Astrocyte (in vitro differentiated cells and primary cell): ENCODE measurements at regions not wholly inside any gene's neighbourhood (a gene's known extent, or its start where the extent isn't known, plus 50 kb on each side); places are given as distances from the start of the nearest gene placed in this dataset.

Source experiments
- DNase-seq: peaks from one replicate; pipeline ENCODE4 v3.0.0-alpha.2; 2010; ENCODE audit warnings: low read depth
- FAIRE-seq: peaks from 2 replicates; lab custom pipeline; 2011; peaks lifted over from hg19 to GRCh38; lab: Jason Lieb, UNC
- H2AFZ ChIP-seq: 2 replicates; pipeline ENCODE4 v1.6.0; 2012; ENCODE audit warnings: low read depth, low read length, inconsistent platforms
- H3K27ac ChIP-seq: 2 replicates; pipeline ENCODE4 v1.5.1; 2011; ENCODE audit warnings: low read depth, low read length, inconsistent platforms
- H3K27me3 ChIP-seq: 2 replicates; pipeline ENCODE4 v1.6.0; 2011; ENCODE audit warnings: low read length, inconsistent platforms; ENCODE audit not compliant: insufficient read depth
- H3K36me3 ChIP-seq: 2 replicates; pipeline ENCODE4 v1.5.1; 2011; ENCODE audit warnings: low read length, inconsistent platforms; ENCODE audit not compliant: insufficient read depth
- H3K4me1 ChIP-seq: 2 replicates; pipeline ENCODE4 v1.5.1; 2011; ENCODE audit warnings: low read length, inconsistent platforms; ENCODE audit not compliant: insufficient read depth
- H3K4me2 ChIP-seq: 2 replicates; pipeline ENCODE4 v1.6.0; 2012; ENCODE audit warnings: low read length, inconsistent platforms
- H3K4me3 ChIP-seq: 2 replicates; pipeline ENCODE4 v1.5.1; 2011; ENCODE audit warnings: low read depth, mild to moderate bottlenecking, low read length, inconsistent platforms; ENCODE audit not compliant: insufficient read depth
- H3K79me2 ChIP-seq: 2 replicates; pipeline ENCODE4 v1.6.0; 2012; ENCODE audit warnings: mild to moderate bottlenecking, low read length, inconsistent platforms; ENCODE audit not compliant: insufficient read depth
- H3K9ac ChIP-seq: 2 replicates; pipeline ENCODE4 v1.6.0; 2012; ENCODE audit warnings: mild to moderate bottlenecking, low read length, inconsistent platforms
- H3K9me3 ChIP-seq: 2 replicates; pipeline ENCODE4 v1.5.1; 2012; ENCODE audit warnings: low read depth, mild to moderate bottlenecking, low read length, inconsistent platforms; ENCODE audit not compliant: insufficient read depth
- H4K20me1 ChIP-seq: 2 replicates; pipeline ENCODE4 v1.6.0; 2012; ENCODE audit warnings: low read length, inconsistent platforms; ENCODE audit not compliant: insufficient read depth
- H3K27ac Mint-ChIP-seq: one replicate; pipeline ENCODE4 v1.8.0; 2021; ENCODE audit warnings: mild to moderate bottlenecking, mixed read lengths; ENCODE audit not compliant: unreplicated experiment
- H3K27me3 Mint-ChIP-seq: one replicate; pipeline ENCODE4 v1.8.0; 2021; ENCODE audit warnings: low read depth, mixed read lengths; ENCODE audit not compliant: unreplicated experiment
- H3K36me3 Mint-ChIP-seq: one replicate; pipeline ENCODE4 v1.8.0; 2021; ENCODE audit warnings: low read depth, mixed read lengths; ENCODE audit not compliant: unreplicated experiment
- H3K4me1 Mint-ChIP-seq: one replicate; pipeline ENCODE4 v1.8.0; 2021; ENCODE audit warnings: low read depth, mixed read lengths; ENCODE audit not compliant: unreplicated experiment
- H3K4me3 Mint-ChIP-seq: one replicate; pipeline ENCODE4 v1.8.0; 2021; ENCODE audit warnings: mild to moderate bottlenecking, moderate library complexity, mixed read lengths; ENCODE audit not compliant: unreplicated experiment
- H3K9me3 Mint-ChIP-seq: one replicate; pipeline ENCODE4 v1.8.0; 2021; ENCODE audit warnings: mild to moderate bottlenecking, mixed read lengths; ENCODE audit not compliant: unreplicated experiment
- CTCF ChIP-seq: IDR thresholded peaks from 2 replicates; pipeline ENCODE4 v1.5.1; 2011; ENCODE audit warnings: low read depth, mild to moderate bottlenecking, inconsistent platforms, low read length, moderate library complexity; ENCODE audit not compliant: insufficient read depth
- EZH2 ChIP-seq: IDR thresholded peaks from 2 replicates; pipeline ENCODE4 v1.6.1; 2012; ENCODE audit warnings: mild to moderate bottlenecking, low read length, inconsistent platforms; ENCODE audit not compliant: insufficient read depth

GRCh38 chr13:106230450-106230849 is 305.0 kb downstream of the EFNB2 start:
- no peak overlapping the region for H3K27ac Mint-ChIP-seq
- Histone ChIP-seq H2AFZ (no peak overlapping the region), H3K9ac (no peak overlapping the region), H3K27me3 (no peaks in the 10 kb centered on the region), H3K4me3 (no peak overlapping the region), H3K4me1 (no peaks in the 10 kb centered on the region), H3K36me3 (no peaks in the 10 kb centered on the region), H3K27ac (no peak overlapping the region), H3K79me2 (no peaks in the 10 kb centered on the region), H3K4me2 (no peak overlapping the region), H3K9me3 (no peaks in the 10 kb centered on the region), H4K20me1 (no peaks in the 10 kb centered on the region)
- no peaks in the 10 kb centered on the region for H3K27me3 Mint-ChIP-seq
- peaks cover 3% of the 10 kb centered on the region for H3K4me1 Mint-ChIP-seq
- DNase-seq (peak; percentile 59), FAIRE-seq (peak; percentile 47)
- H3K4me3 Mint-ChIP-seq, result no peak overlapping the region
- TF ChIP-seq EZH2 (no peak), CTCF (no peak)
- H3K36me3 Mint-ChIP-seq, result no peaks in the 10 kb centered on the region
- H3K9me3 Mint-ChIP-seq, result no peaks in the 10 kb centered on the region

GRCh38 chr13:106225126-106225525 is 310.3 kb downstream of the EFNB2 start:
- no peak overlapping the region for H2AFZ ChIP-seq
- H3K9ac ChIP-seq, result no peak overlapping the region
- no peaks in the 10 kb centered on the region for H3K27me3 ChIP-seq
- no peaks in the 10 kb centered on the region for H3K36me3 ChIP-seq
- FAIRE-seq, result no peak
- H3K4me3 ChIP-seq, result no peak overlapping the region
- Mint-ChIP-seq H3K27me3 (no peaks in the 10 kb centered on the region), H3K9me3 (no peaks in the 10 kb centered on the region), H3K4me1 (peaks cover 3% of the 10 kb centered on the region), H3K4me3 (no peak overlapping the region), H3K36me3 (no peaks in the 10 kb centered on the region), H3K27ac (no peak overlapping the region)
- H4K20me1 ChIP-seq, result no peaks in the 10 kb centered on the region
- H3K9me3 ChIP-seq, result no peaks in the 10 kb centered on the region
- no peaks in the 10 kb centered on the region for H3K79me2 ChIP-seq
- no peaks in the 10 kb centered on the region for H3K4me1 ChIP-seq
- H3K27ac ChIP-seq, result no peak overlapping the region
- no peak for DNase-seq
- no peak overlapping the region for H3K4me2 ChIP-seq
- TF ChIP-seq EZH2, result no peak
- TF ChIP-seq CTCF, result no peak

- H3K9me3 Mint-ChIP-seq, result no peaks in the 10 kb centered on the region
- no peak overlapping the region for H2AFZ ChIP-seq
- no peaks in the 10 kb centered on the region for H3K36me3 ChIP-seq
- no peak overlapping the region for H3K9ac ChIP-seq
- no peak overlapping the region for H3K4me3 Mint-ChIP-seq
- no peaks in the 10 kb centered on the region for H3K4me1 Mint-ChIP-seq
- FAIRE-seq, result no peak
- no peaks in the 10 kb centered on the region for H3K27me3 Mint-ChIP-seq
- H3K27ac ChIP-seq, result no peak overlapping the region
- no peaks in the 10 kb centered on the region for H3K27me3 ChIP-seq
- no peak overlapping the region for H3K4me2 ChIP-seq
- DNase-seq, result no peak
- no peak overlapping the region for H3K4me3 ChIP-seq
- H3K27ac Mint-ChIP-seq, result no peak overlapping the region
- no peaks in the 10 kb centered on the region for H3K36me3 Mint-ChIP-seq
- H3K9me3 ChIP-seq, result no peaks in the 10 kb centered on the region
- TF ChIP-seq EZH2 (no peak), CTCF (no peak)
- no peaks in the 10 kb centered on the region for H3K79me2 ChIP-seq
- no peaks in the 10 kb centered on the region for H4K20me1 ChIP-seq
- no peaks in the 10 kb centered on the region for H3K4me1 ChIP-seq
Measured at GRCh38 chr13:106220211-106220610, 315.3 kb downstream of the EFNB2 start.
